WTC11 (cell line): ENCODE measurements at regions not wholly inside any gene's neighbourhood (a gene's known extent, or its start where the extent isn't known, plus 50 kb on each side); places are given as distances from the start of the nearest gene placed in this dataset.

Experiments
- ELF4 ChIP-seq: sonication (generic); formaldehyde crosslinking; IDR thresholded peaks from 2 replicates; pipeline ENCODE4 v1.8.1; 2022; ENCODE audit warnings: low read depth, mild to moderate bottlenecking, moderate library complexity, missing genetic modification reagents
- ESRRA ChIP-seq: sonication (generic); formaldehyde crosslinking; IDR thresholded peaks from 2 replicates; pipeline ENCODE4 v1.8.1; 2022; ENCODE audit warnings: mild to moderate bottlenecking, missing genetic modification reagents, borderline replicate concordance
- KAT7 ChIP-seq: sonication (generic); formaldehyde crosslinking; IDR thresholded peaks from 2 replicates; pipeline ENCODE4 v1.8.1; 2023; ENCODE audit warnings: missing genetic modification reagents, mild to moderate bottlenecking, borderline replicate concordance
- MYBL2 ChIP-seq: sonication (generic); formaldehyde crosslinking; IDR thresholded peaks from 2 replicates; pipeline ENCODE4 v1.8.1; 2023; ENCODE audit warnings: mild to moderate bottlenecking, moderate library complexity, missing genetic modification reagents
- NFE2L1 ChIP-seq: sonication (generic); formaldehyde crosslinking; IDR thresholded peaks from 2 replicates; pipeline ENCODE4 v1.8.1; 2023; ENCODE audit warnings: missing genetic modification reagents
- PREB ChIP-seq: sonication (generic); formaldehyde crosslinking; IDR thresholded peaks from 2 replicates; pipeline ENCODE4 v1.8.1; 2022; ENCODE audit warnings: mild to moderate bottlenecking, missing genetic modification reagents, moderate library complexity, borderline replicate concordance
- SP1 ChIP-seq: sonication (generic); formaldehyde crosslinking; conservative IDR thresholded peaks from 2 replicates; pipeline ENCODE4 v1.8.1; 2022; ENCODE audit warnings: missing genetic modification reagents
- ZNF121 ChIP-seq: sonication (generic); formaldehyde crosslinking; IDR thresholded peaks from 2 replicates; pipeline ENCODE4 v1.8.0; 2023; ENCODE audit warnings: missing genetic modification reagents
- TF ChIP-seq, protein P1 (sequence below): fragments of 200-600 bp; IDR thresholded peaks from 2 replicates; pipeline ENCODE4 v1.8.0; 2022; ENCODE audit warnings: antibody characterized with exemption
- TF ChIP-seq, protein P2 (sequence below): sonication (generic); formaldehyde crosslinking; IDR thresholded peaks from 2 replicates; pipeline ENCODE4 v1.8.1; 2023; ENCODE audit warnings: mild to moderate bottlenecking, missing genetic modification reagents, moderate library complexity
- TF ChIP-seq, protein P3 (sequence below): sonication (generic); formaldehyde crosslinking; IDR thresholded peaks from 2 replicates; pipeline ENCODE4 v1.8.0; 2022; ENCODE audit warnings: mild to moderate bottlenecking, missing genetic modification reagents
- TF ChIP-seq, protein P4 (sequence below): sonication (generic); formaldehyde crosslinking; IDR thresholded peaks from 2 replicates; pipeline ENCODE4 v1.8.1; 2022; ENCODE audit warnings: missing genetic modification reagents, borderline replicate concordance
- TF ChIP-seq, protein P5 (sequence below): sonication (generic); formaldehyde crosslinking; IDR thresholded peaks from 2 replicates; pipeline ENCODE4 v1.8.0; 2022; ENCODE audit warnings: mild to moderate bottlenecking, missing genetic modification reagents

- TF ChIP-seq, protein P1, sequence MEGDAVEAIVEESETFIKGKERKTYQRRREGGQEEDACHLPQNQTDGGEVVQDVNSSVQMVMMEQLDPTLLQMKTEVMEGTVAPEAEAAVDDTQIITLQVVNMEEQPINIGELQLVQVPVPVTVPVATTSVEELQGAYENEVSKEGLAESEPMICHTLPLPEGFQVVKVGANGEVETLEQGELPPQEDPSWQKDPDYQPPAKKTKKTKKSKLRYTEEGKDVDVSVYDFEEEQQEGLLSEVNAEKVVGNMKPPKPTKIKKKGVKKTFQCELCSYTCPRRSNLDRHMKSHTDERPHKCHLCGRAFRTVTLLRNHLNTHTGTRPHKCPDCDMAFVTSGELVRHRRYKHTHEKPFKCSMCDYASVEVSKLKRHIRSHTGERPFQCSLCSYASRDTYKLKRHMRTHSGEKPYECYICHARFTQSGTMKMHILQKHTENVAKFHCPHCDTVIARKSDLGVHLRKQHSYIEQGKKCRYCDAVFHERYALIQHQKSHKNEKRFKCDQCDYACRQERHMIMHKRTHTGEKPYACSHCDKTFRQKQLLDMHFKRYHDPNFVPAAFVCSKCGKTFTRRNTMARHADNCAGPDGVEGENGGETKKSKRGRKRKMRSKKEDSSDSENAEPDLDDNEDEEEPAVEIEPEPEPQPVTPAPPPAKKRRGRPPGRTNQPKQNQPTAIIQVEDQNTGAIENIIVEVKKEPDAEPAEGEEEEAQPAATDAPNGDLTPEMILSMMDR: no peak
- TF ChIP-seq SP1 (CRISPR knock-in tag) (no peak), KAT7 (CRISPR knock-in tag) (no peak), ZNF121 (CRISPR knock-in tag) (no peak), NFE2L1 (CRISPR knock-in tag) (no peak), ELF4 (CRISPR knock-in tag) (no peak), ESRRA (no peak), MYBL2 (CRISPR knock-in tag) (no peak), PREB (CRISPR knock-in tag) (no peak)
- TF ChIP-seq, protein P2, sequence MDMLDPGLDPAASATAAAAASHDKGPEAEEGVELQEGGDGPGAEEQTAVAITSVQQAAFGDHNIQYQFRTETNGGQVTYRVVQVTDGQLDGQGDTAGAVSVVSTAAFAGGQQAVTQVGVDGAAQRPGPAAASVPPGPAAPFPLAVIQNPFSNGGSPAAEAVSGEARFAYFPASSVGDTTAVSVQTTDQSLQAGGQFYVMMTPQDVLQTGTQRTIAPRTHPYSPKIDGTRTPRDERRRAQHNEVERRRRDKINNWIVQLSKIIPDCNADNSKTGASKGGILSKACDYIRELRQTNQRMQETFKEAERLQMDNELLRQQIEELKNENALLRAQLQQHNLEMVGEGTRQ (CRISPR knock-in tag): no peak
- TF ChIP-seq, protein P3, sequence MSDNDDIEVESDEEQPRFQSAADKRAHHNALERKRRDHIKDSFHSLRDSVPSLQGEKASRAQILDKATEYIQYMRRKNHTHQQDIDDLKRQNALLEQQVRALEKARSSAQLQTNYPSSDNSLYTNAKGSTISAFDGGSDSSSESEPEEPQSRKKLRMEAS (CRISPR knock-in tag): no peak
- TF ChIP-seq, protein P4, sequence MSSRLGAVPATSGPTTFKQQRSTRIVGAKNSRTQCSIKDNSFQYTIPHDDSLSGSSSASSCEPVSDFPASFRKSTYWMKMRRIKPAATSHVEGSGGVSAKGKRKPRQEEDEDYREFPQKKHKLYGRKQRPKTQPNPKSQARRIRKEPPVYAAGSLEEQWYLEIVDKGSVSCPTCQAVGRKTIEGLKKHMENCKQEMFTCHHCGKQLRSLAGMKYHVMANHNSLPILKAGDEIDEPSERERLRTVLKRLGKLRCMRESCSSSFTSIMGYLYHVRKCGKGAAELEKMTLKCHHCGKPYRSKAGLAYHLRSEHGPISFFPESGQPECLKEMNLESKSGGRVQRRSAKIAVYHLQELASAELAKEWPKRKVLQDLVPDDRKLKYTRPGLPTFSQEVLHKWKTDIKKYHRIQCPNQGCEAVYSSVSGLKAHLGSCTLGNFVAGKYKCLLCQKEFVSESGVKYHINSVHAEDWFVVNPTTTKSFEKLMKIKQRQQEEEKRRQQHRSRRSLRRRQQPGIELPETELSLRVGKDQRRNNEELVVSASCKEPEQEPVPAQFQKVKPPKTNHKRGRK (CRISPR knock-in tag): no peak
- TF ChIP-seq, protein P5, sequence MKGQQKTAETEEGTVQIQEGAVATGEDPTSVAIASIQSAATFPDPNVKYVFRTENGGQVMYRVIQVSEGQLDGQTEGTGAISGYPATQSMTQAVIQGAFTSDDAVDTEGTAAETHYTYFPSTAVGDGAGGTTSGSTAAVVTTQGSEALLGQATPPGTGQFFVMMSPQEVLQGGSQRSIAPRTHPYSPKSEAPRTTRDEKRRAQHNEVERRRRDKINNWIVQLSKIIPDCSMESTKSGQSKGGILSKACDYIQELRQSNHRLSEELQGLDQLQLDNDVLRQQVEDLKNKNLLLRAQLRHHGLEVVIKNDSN: no peak
Observed at GRCh38 chr4:54548831-54549460, 108.8 kb upstream of the KIT start.
